CMK (cell line): ENCODE measurements at regions not wholly inside any gene's neighbourhood (a gene's known extent, or its start where the extent isn't known, plus 50 kb on each side); places are given as distances from the start of the nearest gene placed in this dataset.

ENCODE experiments used
- DNase-seq: peaks from one replicate; pipeline ENCODE4 v3.0.0-alpha.2; 2010; ENCODE audit warnings: low read depth

DNA sequence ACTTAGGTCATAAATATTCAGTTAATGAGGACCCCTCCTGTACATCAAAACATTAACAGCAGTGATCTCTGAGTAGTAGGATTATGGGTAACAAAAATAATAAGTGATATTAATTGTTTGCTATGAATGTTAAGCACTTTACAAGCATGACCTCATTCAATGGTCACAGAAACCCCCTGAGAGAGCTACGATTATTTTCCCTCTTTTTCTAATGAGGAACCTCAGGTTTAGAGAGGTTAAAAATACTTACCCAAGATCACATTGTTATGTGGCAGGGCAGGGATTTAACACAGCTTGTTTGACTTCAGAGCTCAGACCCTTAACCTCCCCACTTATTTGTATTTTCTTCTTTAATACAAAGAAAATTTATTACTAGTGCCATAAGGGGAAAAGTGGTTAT lies 228.2 kb downstream of the TBL1XR1 start:
- no peak for DNase-seq

- no peak for DNase-seq
Measured at GRCh38 chr3:176968631-176969030, 228.7 kb downstream of the TBL1XR1 start.

GRCh38 chr3:176967522-176967921 lies 229.8 kb downstream of the TBL1XR1 start:
- no peak for DNase-seq

- DNase-seq: no peak
Measured at GRCh38 chr3:176964661-176965060, 232.6 kb downstream of the TBL1XR1 start.

GRCh38 chr3:176961916-176962315 lies 235.4 kb downstream of the TBL1XR1 start:
- DNase-seq: no peak

DNA sequence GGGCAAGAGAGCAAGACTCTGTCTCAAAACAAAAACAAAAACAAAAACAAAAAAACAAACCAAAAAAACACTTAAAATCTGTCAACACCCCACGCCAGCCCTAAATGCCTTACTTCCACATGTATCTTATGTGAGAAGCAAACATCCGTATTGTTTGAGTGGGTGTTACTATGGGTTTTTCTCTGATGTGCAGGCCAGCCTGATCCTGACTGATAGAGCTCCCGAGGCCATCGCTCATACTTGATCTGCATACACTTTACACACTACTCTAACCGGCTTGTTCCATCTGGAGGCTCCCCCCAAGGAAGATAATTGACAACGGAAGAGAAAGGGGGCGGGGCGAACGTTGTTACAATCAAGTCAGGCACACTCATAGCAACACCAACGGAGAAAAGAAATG lies 237.4 kb downstream of the TBL1XR1 start:
- DNase-seq: no peak

- no peak for DNase-seq
Measured at GRCh38 chr3:176958560-176958959, 238.7 kb downstream of the TBL1XR1 start.

GRCh38 chr3:176954517-176954916 lies 242.8 kb downstream of the TBL1XR1 start:
- DNase-seq: no peak

GRCh38 chr3:176953106-176954060 lies 243.9 kb downstream of the TBL1XR1 start:
- no peak for DNase-seq

DNA sequence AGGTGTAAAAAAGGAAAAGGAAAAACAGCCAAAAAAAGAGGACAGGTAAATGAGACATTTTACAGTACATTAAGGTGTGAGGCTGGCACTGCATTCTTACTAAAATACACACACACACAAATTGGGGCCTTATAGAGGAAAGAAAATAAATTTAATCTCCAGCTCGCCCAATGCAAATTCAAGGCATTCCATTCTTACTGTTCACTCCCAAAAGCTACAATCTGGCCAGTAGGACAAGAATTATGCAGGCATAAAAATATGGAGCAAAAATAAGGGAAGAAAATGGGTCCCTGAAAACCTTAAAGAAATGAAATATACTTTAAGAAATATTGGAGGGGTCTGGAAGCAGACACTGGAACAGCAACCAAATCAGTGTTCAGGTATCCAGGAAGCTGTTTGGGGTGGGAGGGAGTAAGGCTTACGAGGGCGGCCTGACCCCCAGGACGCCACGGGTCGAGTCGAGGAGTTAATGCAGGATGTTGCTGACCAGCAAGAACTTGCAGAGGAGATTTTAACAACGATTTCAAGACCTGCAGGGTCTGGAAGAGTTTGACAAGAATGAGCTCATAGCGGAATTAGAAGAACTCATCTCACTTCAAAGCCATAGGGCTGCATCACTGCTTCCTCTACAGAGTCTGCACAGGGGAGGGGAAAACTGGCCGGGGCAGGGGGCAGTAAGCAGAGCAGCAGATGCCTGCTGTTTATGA lies 245.5 kb downstream of the TBL1XR1 start:
- no peak for DNase-seq

GRCh38 chr3:176951144-176951543 lies 246.1 kb downstream of the TBL1XR1 start:
- no peak for DNase-seq

DNA sequence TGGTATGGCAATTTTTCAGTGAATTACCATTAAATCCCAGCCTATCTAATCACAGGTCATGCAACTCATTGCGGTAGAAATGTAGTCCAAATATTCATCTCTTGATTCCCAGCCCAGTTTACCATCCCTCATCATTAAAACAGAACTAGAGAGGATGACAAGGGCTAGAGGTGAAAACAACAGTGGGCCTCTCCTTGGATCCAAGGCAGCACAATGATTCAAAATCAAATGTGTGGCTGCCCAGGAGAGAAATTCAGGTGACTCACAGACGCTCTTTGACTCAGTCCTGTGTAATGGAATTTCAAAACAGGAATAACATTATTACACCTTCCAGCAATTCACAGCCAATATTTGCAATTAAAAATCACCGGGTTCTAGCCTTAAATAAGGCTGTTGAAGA lies 246.5 kb downstream of the TBL1XR1 start:
- no peak for DNase-seq

GRCh38 chr3:176948151-176948550 lies 249.1 kb downstream of the TBL1XR1 start:
- DNase-seq: no peak

DNA sequence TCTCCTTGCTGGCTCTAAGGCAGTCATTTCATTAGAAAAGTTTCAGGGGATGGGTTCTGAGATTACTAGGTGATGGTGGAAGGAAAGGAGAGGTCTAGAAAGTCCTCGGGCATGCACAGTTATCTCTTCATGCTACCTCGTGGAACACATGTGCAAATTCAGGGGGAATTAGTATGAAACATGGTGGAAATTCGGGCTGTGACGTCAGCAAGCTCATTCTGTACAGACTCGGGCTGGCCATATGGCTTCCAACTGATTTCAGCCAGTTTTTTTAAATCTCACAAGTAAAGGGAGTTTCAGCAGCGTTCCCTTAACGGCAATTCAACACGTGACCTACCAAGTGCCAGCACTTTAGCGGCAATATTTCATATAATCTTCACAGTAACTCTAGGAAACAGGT lies 251.1 kb downstream of the TBL1XR1 start:
- no peak for DNase-seq

GRCh38 chr3:176942305-176942704 lies 255.0 kb downstream of the TBL1XR1 start:
- no peak for DNase-seq

DNA sequence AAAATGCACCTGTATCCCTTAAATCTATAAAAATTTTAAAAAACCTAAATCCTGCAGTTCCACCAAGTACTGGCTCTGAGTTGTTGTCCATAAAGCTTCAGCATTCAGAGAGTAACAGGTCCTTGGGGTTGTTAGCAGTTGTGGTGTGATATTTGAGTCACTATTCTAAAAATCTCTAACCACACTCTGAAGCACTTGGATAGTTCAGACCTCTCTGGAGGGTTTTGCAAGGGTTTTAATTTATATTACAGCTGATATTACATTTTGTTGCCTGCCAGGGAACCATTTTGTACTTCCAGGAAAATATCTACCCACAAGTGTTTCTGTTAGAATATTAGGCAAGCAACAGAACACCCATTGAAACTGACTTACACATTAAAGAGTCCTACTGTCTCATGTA lies 255.6 kb downstream of the TBL1XR1 start:
- no peak for DNase-seq

DNA sequence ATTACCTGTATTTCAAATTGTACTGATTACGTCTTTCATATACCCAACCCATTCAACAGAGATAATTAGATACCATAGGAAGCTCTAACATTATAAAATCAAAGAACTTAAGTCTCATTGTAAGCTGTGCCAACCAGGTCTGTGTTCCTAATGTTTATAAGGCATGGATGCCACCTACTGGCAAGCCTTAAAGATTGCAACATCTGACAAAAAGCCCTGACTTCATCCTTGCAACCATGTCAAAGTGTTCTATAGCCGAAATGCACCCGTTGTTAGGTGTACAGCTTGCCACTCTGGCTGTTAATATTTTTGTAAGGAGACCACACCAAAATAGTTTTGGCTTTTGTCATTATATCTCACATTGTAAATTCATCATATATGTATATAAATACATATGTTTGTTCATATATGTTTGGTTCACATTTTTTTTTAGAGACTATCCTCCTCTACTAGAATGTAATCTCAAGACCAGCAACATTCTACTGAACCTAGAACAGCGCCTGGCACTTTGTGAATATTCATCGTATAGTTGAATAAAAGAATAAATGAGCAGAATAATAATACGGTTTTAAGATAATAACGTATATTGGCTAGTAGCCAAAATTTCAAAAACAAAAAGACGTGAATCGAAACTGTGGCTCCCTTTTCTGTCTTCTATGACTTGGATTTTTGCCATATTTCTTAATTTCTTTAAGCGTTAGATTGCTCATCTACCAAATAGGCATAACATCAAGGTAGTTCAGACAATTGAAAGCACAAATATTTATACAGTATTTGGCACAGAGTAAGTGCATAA lies 258.1 kb downstream of the TBL1XR1 start:
- peak; percentile 52 for DNase-seq

- no peak for DNase-seq
Measured at GRCh38 chr3:176937994-176938393, 259.3 kb downstream of the TBL1XR1 start.

DNA sequence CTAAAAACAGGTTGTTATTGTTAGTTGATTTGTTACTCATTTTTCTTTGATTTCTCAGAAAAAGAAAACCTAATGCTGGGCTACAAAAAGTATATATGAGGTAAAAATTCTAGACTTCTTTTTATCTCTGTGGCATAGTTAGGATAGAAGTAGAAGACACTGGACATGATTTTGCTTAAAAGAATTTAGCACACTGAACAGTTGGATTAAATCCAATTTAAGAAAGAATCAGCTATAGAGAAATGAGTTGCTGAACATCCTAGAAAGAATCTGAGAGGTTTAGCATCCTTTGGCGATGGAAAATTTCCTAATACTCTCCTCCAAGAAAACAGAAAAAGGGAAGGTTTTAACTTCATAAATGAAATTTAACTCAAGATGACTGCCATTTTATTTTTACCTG lies 259.7 kb downstream of the TBL1XR1 start:
- no peak for DNase-seq

- no peak for DNase-seq
Measured at GRCh38 chr3:176935194-176935888, 261.9 kb downstream of the TBL1XR1 start.

DNA sequence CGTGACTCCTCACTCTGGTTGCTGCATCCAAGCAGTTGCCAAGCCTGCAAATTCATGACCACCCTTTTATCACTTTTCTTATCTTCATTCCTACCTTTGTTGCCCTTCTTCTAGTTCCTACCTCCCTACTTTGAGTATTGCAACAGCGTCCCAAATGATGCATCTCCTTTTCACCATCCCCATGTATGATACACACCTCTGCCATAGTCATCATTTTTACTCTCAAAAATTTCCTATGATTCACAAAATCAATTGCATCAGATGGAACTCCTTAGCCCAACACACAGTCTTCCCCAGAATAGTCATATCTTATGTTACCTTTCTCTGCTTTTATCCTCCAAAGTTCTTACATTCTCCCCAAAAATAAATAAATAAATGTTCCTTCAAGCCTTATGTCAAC lies 262.6 kb downstream of the TBL1XR1 start:
- no peak for DNase-seq

DNA sequence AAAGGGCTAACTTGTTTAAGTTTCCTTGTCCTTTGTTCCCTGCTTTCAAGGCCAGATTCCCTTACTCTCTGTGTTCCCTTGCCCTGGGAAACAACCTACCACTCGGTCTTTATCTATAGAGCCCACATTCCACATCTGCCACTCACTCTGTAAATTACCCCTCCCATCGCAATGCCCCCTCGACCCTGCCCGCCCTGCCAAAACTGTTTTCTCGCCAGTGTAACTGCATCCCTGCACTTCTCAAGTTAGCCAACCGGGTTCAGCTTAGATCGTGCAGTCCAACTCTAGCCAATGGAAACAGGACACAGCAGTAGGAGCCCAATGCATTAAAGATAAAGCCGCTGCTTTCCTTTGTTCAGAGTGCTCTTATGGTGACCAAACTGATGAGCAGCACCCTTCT lies 263.6 kb downstream of the TBL1XR1 start:
- no peak for DNase-seq
